Panc1 (cell line): ENCODE measurements at regions not wholly inside any gene's neighbourhood (a gene's known extent, or its start where the extent isn't known, plus 50 kb on each side); places are given as distances from the start of the nearest gene placed in this dataset.

Source experiments
- ATAC-seq: fragments of 200-7000 bp; cut with Tn5 transposase; 2 replicates; pipeline ENCODE4 v1.9.1; 2020; ENCODE audit warnings: mild to moderate bottlenecking, moderate library complexity
- BruUV-seq: library from RNA; stranded (reverse); fragments of 400-500 nt; replicated peaks from 2 replicates; lab custom pipeline; 2021; lab: Mats Ljungman, UMichigan
- CTCF ChIA-PET: fragments of 300-600 bp; sonication (Branson Sonifier 250); formaldehyde crosslinking; loops from one replicate; lab custom pipeline; 2022; ENCODE audit warnings: antibody characterized with exemption; lab: Charles Lee
- POLR2A ChIA-PET: fragments of 300-600 bp; sonication (Branson Sonifier 250); formaldehyde crosslinking; loops from one replicate; lab custom pipeline; 2022; ENCODE audit warnings: antibody characterized with exemption; lab: Charles Lee
- DNase-seq: peaks from one replicate; pipeline ENCODE4 v3.0.0-alpha.2; 2010; ENCODE audit warnings: low read depth, low spot score
- H3K27ac ChIP-seq: 2 replicates; pipeline ENCODE4 v1.5.1; 2011; ENCODE audit warnings: mild to moderate bottlenecking, low read length, inconsistent platforms
- H3K27me3 ChIP-seq: fragments of 200-500 bp; sonication (Bioruptor generic); 2 replicates; pipeline ENCODE4 v1.6.0; 2014; ENCODE audit warnings: low read length, inconsistent platforms; ENCODE audit not compliant: control insufficient read depth, insufficient read depth
- H3K36me3 ChIP-seq: fragments of 200-500 bp; sonication (Bioruptor generic); 2 replicates; pipeline ENCODE4 v1.5.1; 2014; ENCODE audit warnings: inconsistent platforms, mild to moderate bottlenecking, low read length, moderate library complexity; ENCODE audit not compliant: control insufficient read depth, insufficient read depth
- H3K4me1 ChIP-seq: 2 replicates; pipeline ENCODE4 v1.5.1; 2011; ENCODE audit warnings: inconsistent platforms, mild to moderate bottlenecking, low read length, moderate library complexity; ENCODE audit not compliant: control insufficient read depth, insufficient read depth
- H3K4me3 ChIP-seq, 2 experiments: 2 replicates each; pipeline ENCODE4 v1.5.1; 2011 to 2012; ENCODE audit warnings: low read depth in 2 of 2, low read length in 2 of 2, mild to moderate bottlenecking in 2 of 2, inconsistent platforms in 1 of 2, moderate library complexity in 1 of 2
- H3K9me3 ChIP-seq: fragments of 200-500 bp; sonication (Bioruptor generic); 2 replicates; pipeline ENCODE4 v1.5.1; 2014; ENCODE audit warnings: low read depth, mild to moderate bottlenecking, inconsistent platforms, low read length, moderate library complexity; ENCODE audit not compliant: control insufficient read depth, insufficient read depth
- POLR2AphosphoS5 ChIP-seq: IDR thresholded peaks from 2 replicates; pipeline ENCODE4 v1.6.1; 2012; ENCODE audit warnings: mild to moderate bottlenecking, low read depth, low read length, moderate library complexity
- REST ChIP-seq, 2 experiments: IDR thresholded peaks; 2 replicates each; pipeline ENCODE4 v1.6.1; 2011 to 2012; ENCODE audit warnings: low read depth in 2 of 2, control low read depth in 1 of 2, low read length in 1 of 2, mild to moderate bottlenecking in 1 of 2, moderate library complexity in 1 of 2; ENCODE audit not compliant: insufficient read depth in 1 of 2
- SIN3A ChIP-seq: IDR thresholded peaks from 2 replicates; pipeline ENCODE4 v1.6.1; 2012; ENCODE audit warnings: low read depth, mild to moderate bottlenecking, low read length, moderate library complexity, borderline replicate concordance; ENCODE audit not compliant: insufficient read depth
- TCF7L2 ChIP-seq: IDR thresholded peaks from 2 replicates; pipeline ENCODE4 v1.6.1; 2011; ENCODE audit warnings: mild to moderate bottlenecking, low read depth, low read length, inconsistent platforms
- in situ Hi-C: cut with HindIII; loops from 2 replicates; pipeline ENCODE4 v1.10.0; 2016; ENCODE audit warnings: low sequenced_read_pairs, low pct_unique_long_range_greater_than_20kb
- intact Hi-C: fragments of 100-400 bp; cut with micrococcal nuclease; formaldehyde crosslinking; loops from one replicate; pipeline ENCODE4 v1.10.0; 2022; ENCODE audit not compliant: unreplicated experiment
- TF ChIP-seq, protein P1 (sequence below): fragments of 450-650 bp; IDR thresholded peaks from 2 replicates; pipeline ENCODE4 v1.5.1; 2017; ENCODE audit warnings: mild to moderate bottlenecking

GRCh38 chr6:163991321-163991720 is 576.8 kb downstream of the QKI start:
- no peak for ATAC-seq
- TF ChIP-seq, protein P1, sequence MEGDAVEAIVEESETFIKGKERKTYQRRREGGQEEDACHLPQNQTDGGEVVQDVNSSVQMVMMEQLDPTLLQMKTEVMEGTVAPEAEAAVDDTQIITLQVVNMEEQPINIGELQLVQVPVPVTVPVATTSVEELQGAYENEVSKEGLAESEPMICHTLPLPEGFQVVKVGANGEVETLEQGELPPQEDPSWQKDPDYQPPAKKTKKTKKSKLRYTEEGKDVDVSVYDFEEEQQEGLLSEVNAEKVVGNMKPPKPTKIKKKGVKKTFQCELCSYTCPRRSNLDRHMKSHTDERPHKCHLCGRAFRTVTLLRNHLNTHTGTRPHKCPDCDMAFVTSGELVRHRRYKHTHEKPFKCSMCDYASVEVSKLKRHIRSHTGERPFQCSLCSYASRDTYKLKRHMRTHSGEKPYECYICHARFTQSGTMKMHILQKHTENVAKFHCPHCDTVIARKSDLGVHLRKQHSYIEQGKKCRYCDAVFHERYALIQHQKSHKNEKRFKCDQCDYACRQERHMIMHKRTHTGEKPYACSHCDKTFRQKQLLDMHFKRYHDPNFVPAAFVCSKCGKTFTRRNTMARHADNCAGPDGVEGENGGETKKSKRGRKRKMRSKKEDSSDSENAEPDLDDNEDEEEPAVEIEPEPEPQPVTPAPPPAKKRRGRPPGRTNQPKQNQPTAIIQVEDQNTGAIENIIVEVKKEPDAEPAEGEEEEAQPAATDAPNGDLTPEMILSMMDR, result no peak
- TF ChIP-seq REST (IDR thresholded peaks at IDR 0.05; ENCODE audit: insufficient read depth in 1 of 2, low read depth in 2 of 2, low read length in 1 of 2) (no peak), SIN3A (no peak)
- BruUV-seq, result no TSS peak
- intact Hi-C loops, result no loop called here
- Histone ChIP-seq H3K36me3 (no peaks in the 10 kb centered on the region), H3K9me3 (no peaks in the 10 kb centered on the region), H3K27ac (no peak overlapping the region), H3K4me3 (no peak overlapping the region), H3K4me1 (no peaks in the 10 kb centered on the region), H3K27me3 (no peaks in the 10 kb centered on the region)
- in situ Hi-C loops, result no loop called here
- ChIA-PET CTCF (no interaction called here), POLR2A (no interaction called here)
- DNase-seq, result no peak

- intact Hi-C loops (no loop called here), in situ Hi-C loops (no loop called here)
- POLR2A ChIA-PET, result no interaction called here
- ATAC-seq, result no peak
- Histone ChIP-seq H3K27ac (no peak overlapping the region), H3K9me3 (no peaks in the 10 kb centered on the region), H3K27me3 (no peaks in the 10 kb centered on the region), H3K4me1 (no peaks in the 10 kb centered on the region), H3K4me3 (no peak overlapping the region), H3K36me3 (no peaks in the 10 kb centered on the region)
- no peak for DNase-seq
- no TSS peak for BruUV-seq
- CTCF ChIA-PET, result no interaction called here
- no peak for TF ChIP-seq REST (IDR thresholded peaks at IDR 0.05; ENCODE audit: insufficient read depth in 1 of 2, low read depth in 2 of 2, low read length in 1 of 2)
- TF ChIP-seq, protein P1, result no peak
- TF ChIP-seq SIN3A, result no peak
- no peak for TF ChIP-seq POLR2AphosphoS5
- TF ChIP-seq TCF7L2, result no peak
These were observed 571.8 kb downstream of the QKI start for GRCh38 chr6:163986313-163986712.
